NCI-H82 (cell line): ENCODE measurements at regions not wholly inside any gene's neighbourhood (a gene's known extent, or its start where the extent isn't known, plus 50 kb on each side); places are given as distances from the start of the nearest gene placed in this dataset.

Experiments used
- DNase-seq: peaks from one replicate; lab custom pipeline; 2025; lab: John Stamatoyannopoulos, UW

- DNase-seq = no peak
These were observed 1076.7 kb upstream of the SORCS1 start for GRCh38 chr10:108241166-108241565.

- no peak for DNase-seq
These were observed 1073.8 kb upstream of the SORCS1 start for GRCh38 chr10:108238261-108238660.

GRCh38 chr10:108230478-108231170, 1066.1 kb upstream of the SORCS1 start:
- DNase-seq = no peak

GRCh38 chr10:108208732-108209131, 1044.2 kb upstream of the SORCS1 start:
- DNase-seq = peak; percentile 89

DNA sequence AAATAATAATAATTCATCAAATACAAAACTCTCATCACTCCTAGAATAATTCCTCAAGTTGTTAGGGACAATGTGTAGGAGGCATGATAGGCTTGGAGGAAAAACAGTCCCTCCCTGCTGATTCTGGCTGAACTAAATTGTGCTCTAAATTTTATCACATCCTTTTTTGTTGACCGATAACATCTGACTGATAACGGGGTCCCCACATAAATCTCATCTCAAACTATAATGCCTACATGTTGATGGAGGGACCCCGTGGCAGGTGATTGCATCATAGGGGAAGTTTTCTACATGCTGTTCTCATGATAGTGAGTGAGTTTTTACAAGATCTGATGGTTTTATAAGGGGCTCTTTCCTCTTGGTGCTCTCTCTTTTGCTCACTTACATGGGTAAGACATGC, 1043.5 kb upstream of the SORCS1 start:
- DNase-seq = no peak

- peak; percentile 58 for DNase-seq
These were observed 1040.2 kb upstream of the SORCS1 start for GRCh38 chr10:108204528-108205305.

DNA sequence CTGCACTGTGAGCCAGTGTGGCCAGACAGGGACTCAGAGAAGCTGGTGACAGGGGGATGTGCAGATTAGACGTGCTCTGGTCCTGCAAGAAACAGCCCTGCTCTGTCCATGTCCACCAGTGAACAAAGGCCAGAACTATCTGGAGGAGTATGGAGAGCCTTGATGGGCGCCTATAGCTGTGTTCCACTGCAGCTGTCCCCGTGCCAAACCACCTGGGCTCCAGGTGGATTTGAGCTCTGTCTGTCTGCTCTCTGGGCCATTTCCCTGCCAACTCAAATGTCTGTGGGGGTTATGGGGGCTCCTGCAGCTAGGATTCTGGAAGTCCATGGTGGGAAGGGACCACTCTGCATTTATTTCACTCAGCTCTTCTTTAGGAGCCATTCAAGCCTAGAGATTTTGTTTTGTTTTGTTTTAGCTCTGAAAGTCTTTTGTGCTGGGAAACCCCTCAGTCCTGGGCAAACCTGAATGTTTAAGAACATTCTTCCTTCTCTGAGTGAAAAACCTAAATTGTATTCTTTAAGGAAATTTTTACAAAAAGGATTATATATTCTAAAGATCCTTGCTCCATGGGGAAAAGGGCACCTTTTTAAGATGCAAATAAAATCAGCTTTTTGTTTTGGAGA, 1039.5 kb upstream of the SORCS1 start:
- DNase-seq = no peak

DNA sequence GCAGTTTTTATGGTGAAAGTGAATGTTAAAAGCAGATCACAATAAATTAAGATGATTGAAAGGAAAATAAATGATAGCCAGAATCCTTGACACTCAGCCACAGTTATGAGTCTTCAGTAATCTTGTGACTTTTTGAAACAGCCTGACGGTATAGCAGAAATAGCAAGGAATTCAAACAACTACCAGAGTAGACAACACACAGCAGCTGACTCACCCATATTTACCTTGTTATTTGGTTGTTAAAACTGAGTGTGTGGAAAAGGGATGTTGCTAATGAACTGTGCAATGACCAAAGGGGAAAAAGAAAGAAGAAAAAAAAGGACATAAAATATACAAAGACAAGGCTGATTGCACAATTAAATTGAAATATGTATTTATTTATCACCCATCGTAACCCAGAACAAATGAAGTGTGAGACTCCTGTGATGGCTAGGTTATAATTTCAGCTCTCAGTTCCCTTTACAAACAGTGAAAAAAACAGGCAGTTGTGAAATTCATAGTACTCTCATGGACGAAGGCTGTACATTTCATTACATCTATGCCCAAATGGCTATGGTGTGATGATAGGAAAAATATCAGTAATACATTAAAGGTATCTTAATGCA, 1023.0 kb upstream of the SORCS1 start:
- DNase-seq = no peak

DNA sequence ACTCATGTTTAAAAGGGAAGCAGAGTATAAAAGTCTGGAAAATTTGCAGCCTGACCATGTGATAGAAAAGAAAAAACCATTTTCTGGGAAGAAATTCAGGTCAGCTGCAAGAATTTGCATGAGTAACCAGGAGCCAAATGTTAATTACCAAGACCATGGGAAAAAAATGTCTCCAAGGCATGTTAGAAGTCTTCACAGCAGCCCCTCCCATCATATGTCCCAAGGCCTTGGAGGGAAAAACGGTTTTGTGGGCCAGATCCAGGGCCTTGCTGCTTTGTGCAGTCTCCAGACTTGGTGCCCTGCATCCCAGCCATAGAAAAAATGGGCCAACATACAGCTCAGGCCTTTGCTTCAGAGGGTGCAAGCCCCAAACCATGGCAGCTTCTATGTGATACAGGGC, 1019.6 kb upstream of the SORCS1 start:
- DNase-seq = no peak

DNA sequence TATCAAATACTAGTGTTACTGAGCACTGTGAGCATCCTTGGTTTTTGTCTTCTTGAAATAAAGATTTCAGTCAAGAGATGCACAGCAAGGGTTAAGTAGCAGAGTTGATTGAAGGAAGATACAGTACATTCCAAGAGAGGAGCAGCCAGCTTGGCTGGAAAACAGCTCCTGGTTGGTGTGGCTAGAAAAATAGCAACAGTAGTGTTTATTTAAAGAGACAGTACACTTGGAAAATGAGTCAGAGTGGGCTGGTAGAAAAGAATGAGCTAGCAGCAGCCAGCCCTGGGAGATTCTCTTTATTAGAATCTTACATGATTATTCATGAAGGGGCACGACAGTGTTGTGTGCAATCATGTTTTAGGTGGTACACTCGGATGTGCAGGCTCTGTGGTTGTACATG, 1016.4 kb upstream of the SORCS1 start:
- no peak for DNase-seq

DNA sequence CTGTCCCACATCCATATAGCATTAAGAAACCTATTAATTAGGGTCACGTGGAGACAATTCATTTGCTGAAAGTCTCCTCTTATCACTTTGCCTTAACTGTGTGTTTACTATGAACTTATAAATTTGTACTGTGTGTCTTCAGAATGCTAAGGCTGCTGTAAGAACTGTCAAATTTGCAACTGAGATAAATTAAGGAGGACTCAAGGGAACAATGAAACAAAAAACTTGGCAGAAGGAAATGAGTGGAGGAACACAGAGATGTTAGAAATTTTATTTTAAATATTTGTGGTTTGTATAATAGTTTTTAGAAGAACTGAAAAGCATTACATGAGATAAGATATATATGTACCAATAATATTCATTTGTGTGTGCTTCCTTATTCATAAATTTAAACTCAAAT, 1005.3 kb upstream of the SORCS1 start:
- DNase-seq = no peak

GRCh38 chr10:108167766-108168165, 1003.3 kb upstream of the SORCS1 start:
- no peak for DNase-seq

DNA sequence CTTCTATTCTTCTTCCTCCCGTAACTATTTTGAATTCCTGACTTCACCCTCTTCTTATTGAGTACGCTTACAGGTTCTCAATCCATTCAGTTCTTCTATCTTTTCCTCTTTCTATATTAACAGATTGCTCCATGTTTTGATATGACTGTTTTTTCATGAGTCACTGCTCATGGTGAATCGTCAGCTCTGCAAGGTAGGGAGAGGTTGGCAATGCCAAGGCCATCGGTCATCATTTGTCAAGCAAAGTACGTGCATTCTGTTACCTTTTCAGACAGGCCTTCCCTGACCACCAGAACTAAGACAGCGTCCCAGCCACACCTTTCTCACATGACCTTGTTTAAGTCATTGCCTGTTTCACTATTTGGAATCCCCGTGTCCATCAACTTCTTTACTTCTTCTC, 1001.9 kb upstream of the SORCS1 start:
- DNase-seq = no peak

DNA sequence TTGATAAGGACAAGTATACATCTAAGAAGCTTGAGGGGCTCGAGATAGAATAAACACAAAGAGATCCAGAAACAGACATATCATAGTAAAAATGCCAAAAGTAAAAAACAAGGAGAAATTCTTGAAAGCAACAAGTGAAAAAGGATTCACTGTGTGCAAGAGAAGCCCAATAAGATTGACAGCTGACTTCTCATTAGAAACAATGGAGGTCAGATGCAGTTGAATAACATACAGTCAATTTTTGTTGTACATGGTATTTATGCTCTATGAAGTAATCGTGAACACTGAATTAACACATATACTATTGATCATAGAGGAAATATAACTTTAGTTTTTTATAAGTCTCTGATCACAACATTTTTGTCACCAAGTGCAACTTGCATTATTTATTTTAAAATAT, 982.8 kb upstream of the SORCS1 start:
- no peak for DNase-seq

GRCh38 chr10:108141064-108141463, 976.6 kb upstream of the SORCS1 start:
- no peak for DNase-seq

- DNase-seq = peak; percentile 27
These were observed 967.8 kb upstream of the SORCS1 start for GRCh38 chr10:108132303-108132702.

- no peak for DNase-seq
These were observed 966.1 kb upstream of the SORCS1 start for GRCh38 chr10:108130575-108130974.

- peak; percentile 5 for DNase-seq
These were observed 947.7 kb upstream of the SORCS1 start for GRCh38 chr10:108112218-108112617.

GRCh38 chr10:108104551-108105156, 940.1 kb upstream of the SORCS1 start:
- DNase-seq = peak; percentile 49

GRCh38 chr10:108097258-108097657, 932.8 kb upstream of the SORCS1 start:
- no peak for DNase-seq

GRCh38 chr10:108095932-108096925, 931.7 kb upstream of the SORCS1 start:
- DNase-seq = no peak
